SK-N-MC (cell line): ENCODE measurements at regions not wholly inside any gene's neighbourhood (a gene's known extent, or its start where the extent isn't known, plus 50 kb on each side); places are given as distances from the start of the nearest gene placed in this dataset.

ENCODE experiments used
- EZH2 ChIP-seq: fragments of 200-600 bp; sonication (generic); IDR thresholded peaks from one replicate; pipeline ENCODE4 v1.6.1; 2017; ENCODE audit warnings: antibody characterized with exemption
- POLR2AphosphoS5 ChIP-seq: IDR thresholded peaks from 2 replicates; pipeline ENCODE4 v1.6.1; 2012; ENCODE audit warnings: mild to moderate bottlenecking, low read depth, low read length, borderline replicate concordance

- TF ChIP-seq EZH2, result no peak
- no peak for TF ChIP-seq POLR2AphosphoS5
These were observed 106.7 kb upstream of the GNG12 start for GRCh38 chr1:67939942-67940341.
